Activated CD4-positive, CD25-positive, alpha-beta regulatory T cell treated with anti-CD3 and anti-CD28 coated beads, Interleukin-2, amount 50 U/mL, for 72 hours (primary cell): ENCODE measurements at regions not wholly inside any gene's neighbourhood (a gene's known extent, or its start where the extent isn't known, plus 50 kb on each side); places are given as distances from the start of the nearest gene placed in this dataset.

Source experiments
- DNase-seq: peaks from one replicate; pipeline ENCODE4 v3.0.0; 2021

DNA sequence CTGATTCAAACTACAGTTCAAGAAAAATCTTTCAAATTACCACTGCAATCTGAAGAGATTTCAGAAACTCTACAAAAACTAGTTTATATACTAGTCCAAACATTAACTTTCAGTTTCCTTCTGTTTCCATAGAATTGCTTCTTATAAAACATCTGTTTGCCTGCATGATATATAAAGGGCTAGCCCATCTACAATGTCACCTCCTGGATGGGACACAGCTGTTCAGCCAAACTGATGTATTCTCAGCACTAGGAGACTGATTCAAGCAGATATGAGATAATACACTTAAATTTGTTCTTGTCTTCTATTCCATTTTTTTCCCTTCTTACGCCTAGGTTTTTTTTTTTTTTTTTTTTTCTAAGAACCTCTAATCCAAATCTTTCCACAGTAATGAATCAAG lies 1569.7 kb upstream of the IGFBP7 start:
- DNase-seq: no peak

DNA sequence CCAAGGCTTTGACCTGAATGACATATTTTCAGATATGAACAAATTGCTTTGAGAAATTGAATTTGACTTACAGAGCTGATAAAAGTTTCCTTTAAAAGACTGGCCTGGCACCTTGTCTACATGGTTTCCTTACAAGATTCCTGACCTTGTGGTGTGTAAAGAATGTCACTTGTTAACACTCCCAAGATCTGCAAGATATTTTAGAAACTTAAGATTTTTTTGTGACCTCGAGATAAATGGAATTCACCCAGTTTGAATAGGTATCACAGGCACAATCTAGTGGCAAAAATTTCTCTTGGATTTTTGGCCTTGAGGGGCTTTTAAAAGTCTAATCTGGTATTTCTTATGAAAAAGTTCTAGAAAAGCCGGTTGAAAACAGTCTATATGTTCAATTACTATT lies 1568.9 kb upstream of the IGFBP7 start:
- no peak for DNase-seq

DNA sequence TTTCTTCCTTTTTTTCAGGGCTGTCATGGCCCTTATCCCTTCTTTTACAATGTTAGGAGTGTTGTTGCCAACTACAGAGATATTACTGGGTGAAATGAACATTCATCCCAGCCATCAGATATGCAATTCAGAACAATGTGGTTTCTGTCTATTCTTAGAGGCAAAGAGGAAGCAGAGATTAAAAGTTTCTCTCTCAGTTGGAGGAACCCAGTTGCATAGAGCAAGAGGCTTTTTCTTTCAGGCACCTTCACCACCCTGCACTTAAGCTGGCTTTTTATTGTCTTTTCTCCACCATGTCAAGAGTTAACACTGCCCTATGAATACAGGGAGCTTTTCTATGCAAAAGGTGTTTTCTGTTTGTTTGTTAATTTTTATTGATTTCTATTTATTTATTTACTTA lies 1559.6 kb upstream of the IGFBP7 start:
- DNase-seq: no peak

DNA sequence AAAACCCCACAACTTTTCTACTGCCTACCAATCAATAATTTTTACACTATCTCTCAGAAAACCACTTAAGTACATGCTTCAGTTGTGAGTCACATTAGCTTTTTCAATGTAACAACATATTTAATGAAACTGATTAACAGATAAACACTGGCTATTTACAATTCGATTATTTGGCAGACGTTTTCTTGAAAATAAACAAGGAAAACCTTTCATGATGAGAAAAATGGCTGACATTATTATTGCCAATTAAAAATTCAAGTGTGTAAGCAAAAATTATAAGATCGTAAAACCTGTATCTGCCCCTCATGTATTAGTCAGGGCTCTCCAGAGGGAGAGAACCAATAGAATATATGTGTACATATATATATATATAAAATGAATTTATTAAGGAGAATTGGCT lies 1555.5 kb upstream of the IGFBP7 start:
- no peak for DNase-seq

DNA sequence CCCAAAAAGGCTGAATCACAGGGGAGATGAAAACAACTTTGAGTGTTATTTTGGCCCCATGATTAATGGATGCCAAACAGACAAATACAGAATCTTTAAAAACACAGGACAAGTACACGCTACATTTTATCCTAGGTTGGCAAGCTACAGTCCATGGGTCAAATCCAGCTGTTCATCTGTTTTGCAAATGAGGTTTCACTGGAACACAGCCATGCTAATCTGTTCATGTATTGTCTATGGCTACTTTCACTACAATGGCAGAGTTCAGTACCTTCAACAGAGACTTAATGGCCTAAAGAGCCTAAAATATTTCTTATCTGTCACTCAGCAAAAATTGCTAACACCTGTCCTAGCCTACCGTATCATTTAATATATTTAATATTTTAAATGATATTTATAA lies 1548.5 kb upstream of the IGFBP7 start:
- no peak for DNase-seq

DNA sequence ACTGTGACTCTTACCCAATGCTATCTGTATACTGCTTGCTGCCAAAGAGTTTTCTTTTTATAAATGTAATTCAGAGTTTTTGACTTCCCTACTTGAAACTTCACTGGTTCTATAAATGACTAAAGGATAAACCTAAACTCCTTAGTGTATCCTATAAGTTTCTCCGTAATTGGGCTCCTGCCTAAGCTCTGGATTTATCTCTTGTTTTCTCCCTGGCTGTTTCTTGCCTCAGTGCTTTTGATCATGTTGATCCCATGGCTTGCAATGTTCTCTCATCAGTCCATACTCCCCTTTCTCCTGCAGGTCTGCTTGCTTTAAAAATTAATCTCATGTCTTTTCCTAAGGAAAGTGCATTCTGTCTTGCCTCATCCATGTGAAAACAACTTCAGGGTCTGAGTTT lies 1543.1 kb upstream of the IGFBP7 start:
- no peak for DNase-seq

DNA sequence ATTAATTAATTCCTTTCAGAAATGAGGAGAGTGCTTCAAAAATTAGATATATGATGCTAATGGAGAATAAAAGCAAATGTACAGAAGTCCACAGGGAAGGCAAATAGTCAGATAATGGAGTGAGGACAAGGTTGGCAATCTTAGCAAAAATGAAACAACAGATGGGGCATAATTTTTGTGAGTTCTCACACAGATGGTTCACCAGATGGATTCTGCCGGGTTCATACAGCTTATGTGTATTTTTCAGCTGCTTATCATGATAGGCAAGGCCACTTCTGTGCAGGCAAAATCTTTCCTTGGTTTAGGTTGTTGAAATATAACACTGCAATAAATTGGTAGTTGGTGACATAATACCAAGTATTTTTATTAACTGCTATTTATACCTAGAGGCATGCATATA lies 1539.0 kb upstream of the IGFBP7 start:
- no peak for DNase-seq

DNA sequence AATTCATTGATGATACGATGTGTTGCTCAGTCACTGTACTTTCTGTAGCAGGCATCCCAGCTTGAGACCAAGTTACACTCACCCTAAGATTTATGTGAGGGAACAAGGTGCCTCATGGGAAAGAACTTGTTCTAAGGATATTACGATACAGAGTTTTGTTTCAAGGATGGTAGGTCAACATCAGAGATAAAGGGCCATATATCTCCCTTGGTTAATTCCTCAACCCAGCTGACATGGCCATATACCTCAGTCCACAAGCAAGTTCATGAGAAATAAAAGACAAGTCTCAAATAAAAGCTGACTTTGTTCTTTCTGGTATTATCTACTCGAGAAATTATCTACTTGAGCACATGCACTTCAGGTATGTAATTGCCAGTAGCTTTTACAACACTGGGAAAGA lies 1535.9 kb upstream of the IGFBP7 start:
- no peak for DNase-seq

DNA sequence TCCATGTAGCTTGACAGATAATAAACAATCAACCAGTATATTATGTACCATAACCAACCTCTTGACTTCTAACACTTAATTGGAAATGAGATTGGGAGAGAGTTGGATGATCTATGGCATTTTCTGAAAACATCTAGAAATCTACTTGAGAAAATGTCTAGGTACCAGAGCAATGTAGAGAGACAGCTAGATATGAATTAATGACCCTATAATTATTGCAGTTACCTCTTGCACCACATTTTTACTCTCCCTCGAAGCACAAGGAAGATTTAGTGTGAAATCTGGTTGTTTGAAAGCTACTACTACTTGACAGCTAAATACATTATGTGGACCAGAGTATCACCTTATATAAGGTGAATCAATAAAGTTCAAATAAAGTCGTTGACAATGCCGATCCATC lies 1534.4 kb upstream of the IGFBP7 start:
- no peak for DNase-seq

DNA sequence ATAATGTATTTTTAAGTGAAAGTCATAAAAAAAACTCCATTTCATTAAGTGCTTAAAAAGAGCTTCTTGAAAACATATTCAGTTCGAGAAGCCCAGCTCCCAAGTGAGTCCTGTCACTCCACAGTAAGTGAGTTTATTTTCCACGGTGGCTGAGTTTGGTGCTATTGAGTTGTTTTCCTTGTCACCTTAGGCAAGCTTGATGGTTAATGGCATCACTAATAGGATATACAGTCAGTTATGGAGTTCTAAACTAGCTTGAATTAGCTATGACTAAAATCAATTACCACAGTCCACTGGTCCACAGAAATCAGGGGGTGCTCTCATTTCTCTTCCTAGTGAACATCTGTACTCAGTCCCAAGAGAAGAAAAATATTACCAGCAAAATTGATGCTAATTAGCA lies 1526.2 kb upstream of the IGFBP7 start:
- DNase-seq: no peak

DNA sequence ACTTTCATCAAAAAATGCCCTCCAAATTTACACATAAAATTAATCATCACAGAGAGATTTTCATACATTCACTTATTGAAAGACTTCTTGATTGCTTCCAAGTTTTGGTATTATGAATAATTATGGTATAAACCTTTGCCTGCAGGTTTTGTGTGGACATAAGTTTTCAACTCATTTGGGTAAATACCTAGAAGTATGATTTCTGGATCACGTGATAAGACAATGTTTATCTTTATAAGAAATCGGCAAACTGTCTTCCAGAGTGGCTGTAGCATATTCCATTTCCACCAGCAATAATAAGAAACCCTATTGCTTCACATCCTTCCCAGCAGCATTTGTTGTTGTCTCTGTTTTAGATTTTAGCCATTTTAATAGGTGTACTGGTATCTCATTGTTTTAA lies 1507.0 kb upstream of the IGFBP7 start:
- DNase-seq: no peak

DNA sequence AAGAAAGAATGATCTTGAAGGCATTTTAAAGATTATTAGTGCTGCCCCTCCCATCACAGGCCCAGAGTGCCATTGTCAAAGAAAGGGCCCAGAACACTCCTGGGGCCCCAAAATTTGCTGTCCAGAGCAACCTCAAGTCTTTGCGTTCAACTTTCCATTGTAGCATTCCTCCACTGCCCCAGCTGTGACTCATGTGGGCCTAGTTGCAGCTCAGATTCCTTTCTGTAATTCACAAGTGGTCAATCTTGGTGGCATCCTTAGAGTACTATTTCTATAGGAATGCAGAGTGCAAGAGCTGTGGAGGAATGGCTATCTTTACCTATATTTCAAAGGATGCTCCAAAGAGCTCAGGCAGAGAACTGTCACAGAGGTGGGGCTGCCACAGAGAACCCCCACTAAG lies 1500.8 kb upstream of the IGFBP7 start:
- no peak for DNase-seq

DNA sequence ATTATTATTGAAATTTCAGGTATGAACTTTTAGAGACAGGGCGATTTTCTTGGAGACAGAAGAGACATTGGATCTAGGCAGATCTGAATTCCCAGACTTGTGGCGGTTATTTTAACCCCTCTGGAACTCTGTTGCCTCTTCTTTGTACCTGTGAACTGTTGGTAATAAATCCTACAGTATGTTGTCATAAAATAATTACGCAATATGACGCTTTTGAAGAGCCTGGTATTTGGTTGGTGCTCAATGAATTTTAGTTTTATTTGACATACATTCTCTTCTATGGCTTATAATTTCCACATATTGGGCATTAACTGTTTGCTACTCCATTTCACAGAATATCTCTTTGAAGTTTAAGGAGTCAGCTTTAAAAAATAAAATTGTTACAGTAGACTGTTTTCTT lies 1496.1 kb upstream of the IGFBP7 start:
- no peak for DNase-seq

DNA sequence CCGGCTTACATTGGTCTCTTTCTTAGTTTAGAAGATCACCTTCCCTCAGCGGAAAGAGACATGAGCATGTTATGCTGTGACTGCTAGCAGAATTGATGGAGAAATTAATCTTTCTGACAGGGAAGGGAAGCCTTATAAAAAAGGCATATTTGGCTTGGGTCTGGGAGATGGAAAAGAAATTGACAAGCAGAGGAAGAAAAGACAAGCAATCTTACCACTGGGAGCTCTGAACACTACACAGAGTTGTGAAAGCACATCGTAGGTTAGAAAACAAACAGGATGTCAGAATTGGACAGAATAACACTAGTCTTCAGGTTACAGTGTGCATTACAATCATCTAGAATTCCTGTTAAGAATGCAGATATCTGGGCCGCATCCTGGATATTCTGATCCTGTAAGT lies 1493.8 kb upstream of the IGFBP7 start:
- no peak for DNase-seq

DNA sequence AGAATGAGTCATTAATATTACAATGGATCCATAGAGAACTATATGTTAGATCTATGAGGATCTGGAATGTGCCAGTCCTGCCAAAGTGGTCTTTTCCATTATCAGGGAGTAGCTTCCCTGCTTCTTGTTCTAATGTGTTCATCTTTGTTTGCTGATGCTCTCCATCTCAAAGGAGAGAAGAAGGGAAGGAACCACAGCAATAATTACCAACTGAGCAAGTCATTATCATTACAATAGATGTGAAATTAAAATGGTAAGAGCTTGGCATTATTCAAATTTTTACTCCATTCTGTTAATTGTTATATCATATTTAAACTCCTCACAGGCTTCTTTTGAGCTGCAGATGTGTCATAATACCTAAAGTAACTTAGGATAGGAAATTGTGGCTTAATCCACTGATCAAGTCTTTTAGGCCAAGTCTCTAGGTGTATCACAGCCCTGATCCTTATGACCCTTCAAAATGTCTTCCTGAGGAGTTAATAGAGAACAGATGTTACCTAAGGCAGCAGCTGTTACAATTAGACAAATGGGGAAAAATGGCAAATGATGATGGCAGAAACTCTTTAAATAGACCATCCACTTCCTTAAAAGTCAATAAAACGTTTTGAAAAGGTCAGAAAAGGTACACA lies 1492.7 kb upstream of the IGFBP7 start:
- no peak for DNase-seq

DNA sequence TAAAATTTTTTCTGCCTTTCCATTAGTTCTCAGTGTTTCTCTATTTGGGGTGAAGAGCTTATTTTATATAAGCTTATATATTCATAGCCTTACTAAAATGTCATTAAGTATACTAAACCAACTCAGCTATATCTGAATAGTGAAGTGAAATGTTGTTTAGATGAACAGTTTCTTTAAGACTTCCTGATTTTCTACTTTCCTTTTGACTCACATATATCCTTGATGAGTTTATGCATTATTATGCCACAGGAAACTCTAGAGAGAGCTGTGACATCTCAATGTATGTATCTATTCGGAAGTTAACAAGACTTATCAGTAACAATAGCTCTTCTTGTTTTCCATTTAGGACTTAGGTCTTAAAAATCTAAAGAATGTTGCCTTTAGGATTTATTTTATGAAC lies 1491.8 kb upstream of the IGFBP7 start:
- no peak for DNase-seq

DNA sequence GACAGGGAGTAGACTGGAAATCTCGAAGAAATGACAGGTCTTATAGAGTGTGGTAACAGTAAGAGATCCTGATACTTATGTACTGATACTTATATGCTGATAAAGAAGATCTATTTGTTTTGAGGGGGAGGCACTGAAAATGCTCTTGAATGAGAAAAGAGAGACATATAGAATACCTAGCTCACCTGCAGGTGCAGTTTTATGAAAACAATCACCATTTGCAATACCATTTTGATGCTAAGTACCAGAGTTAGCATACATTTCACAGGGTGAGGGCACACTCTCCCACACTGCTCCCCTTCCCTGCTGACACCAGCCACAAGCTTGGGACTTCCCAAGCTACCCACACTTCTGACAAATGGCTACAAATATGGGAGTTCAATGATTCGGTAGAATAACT lies 1490.1 kb upstream of the IGFBP7 start:
- DNase-seq: no peak

DNA sequence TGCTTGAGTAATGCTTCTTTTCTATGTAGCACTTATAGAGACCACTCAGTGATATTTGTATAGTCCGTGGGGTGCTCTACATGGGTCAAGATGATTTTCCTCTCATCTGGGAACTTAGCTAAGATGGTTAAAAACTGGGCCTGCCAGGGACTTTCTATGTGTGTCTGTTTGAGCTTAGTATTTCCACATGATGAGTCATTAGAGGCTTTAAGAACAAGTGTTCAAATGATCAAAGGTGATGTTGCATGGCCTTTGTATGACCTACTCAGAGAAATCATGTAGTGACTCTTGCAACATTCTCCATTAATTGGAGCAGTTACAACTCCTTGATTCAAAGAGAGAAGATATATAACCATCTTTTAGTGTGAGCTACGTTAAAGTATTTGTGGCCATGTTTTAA lies 1480.5 kb upstream of the IGFBP7 start:
- DNase-seq: no peak

DNA sequence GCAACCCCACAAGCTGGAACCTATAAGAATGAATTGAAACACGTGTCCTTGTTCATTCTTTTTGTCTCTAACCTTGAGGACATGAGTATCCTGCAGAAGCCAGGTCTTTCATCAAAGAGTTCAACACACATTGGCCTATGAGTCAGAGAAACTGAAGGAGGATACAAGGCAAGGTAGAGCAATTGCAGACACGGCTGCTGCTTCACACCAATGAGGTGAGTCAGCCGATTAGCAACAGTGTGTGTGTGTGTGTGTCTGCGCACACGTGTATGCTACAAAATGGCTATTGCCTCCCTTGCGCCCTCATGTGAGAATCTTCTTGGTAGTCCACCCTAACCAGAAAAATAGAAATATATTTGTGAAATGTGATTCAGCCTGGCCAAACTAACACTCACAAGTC lies 1477.7 kb upstream of the IGFBP7 start:
- DNase-seq: no peak

DNA sequence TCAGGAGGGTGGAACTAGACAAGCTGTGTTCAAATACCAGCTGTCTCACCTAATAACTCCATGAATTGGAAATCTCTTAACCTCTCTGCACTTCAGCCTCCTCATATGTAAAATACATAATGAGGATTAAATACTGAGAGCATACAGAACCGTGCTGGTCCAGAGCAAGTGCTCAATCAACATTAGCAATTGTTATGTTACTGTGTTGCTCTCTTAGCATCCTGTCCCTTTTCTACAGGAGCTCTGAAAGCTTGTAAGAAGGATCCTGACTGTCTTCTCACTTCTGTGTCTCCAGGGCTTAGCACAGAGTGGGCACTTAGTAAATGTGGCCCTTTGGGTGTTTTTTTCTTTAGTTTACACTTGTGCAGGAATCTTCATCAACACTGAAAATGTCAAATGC lies 1456.1 kb upstream of the IGFBP7 start:
- DNase-seq: no peak

DNA sequence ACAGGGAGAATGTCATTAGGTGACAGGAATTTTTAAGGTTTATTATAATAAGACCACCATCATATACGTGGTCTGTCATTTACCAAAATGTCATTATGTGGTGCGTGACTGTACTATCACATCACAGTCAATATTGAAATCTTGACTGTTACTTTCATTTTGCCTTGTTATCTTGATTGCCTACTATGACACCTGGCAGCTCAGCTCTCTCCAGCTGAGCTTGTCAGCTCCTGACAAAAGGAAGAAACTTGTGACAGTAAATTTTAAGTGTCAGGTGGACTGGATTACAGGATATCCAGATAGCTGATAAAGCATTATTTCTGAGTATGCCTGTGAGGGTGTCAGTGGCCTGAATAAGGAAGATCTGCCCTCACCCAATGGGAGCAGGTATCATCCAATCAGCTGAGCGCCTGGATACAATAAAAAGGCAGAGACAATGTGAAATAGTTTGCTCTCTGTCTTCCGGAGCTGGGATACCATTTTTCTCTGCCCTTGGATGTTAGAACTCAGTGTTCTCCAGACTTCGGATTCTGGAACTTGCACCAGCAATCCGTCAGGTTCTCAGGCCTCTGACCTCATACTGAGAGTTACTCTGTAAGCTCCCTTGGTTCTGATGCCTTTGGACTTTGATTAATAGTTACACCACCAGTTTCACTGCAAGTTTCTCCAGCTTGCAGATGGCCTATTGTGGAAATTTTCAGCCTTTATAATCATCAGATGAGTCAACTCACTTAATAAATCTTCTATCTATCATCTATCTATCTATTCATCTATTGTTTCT lies 1454.7 kb upstream of the IGFBP7 start:
- no peak for DNase-seq

DNA sequence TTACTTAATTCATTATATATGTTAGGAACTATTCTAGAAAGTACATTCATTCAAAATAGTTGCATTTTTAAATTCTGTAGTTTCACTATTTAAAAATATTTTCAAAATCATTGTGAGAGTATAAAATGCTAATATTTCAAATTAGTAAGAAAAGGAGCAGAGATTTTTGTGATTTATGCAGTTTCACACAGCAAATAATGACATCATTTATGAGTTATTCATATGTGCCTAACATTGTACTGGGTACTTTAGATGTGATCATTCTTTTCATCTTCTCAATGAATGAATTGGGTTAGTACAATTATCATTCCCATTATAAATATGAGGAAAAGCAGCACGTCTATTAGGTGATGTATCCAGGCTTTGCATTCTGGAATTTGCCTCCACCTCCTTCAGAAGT lies 1451.0 kb upstream of the IGFBP7 start:
- no peak for DNase-seq

DNA sequence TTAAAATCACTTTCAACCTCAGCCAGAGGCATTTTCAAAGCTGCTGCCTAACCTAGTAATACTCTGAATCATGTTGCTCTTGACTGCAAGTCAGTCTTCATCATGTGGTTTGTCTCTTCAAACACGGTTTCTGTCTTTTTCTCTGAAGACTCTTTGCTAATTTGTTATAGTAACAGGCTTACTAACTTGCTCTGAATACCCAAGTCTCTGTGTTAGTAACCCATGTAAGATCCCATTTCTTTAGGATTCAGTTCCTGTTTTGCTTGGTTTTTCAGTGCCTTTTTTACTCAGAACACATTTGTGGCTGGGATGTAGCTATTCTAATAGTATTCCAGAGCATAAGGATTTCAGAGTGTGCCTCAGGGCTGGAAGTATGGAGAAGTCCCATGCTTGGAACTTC lies 1450.6 kb upstream of the IGFBP7 start:
- no peak for DNase-seq

DNA sequence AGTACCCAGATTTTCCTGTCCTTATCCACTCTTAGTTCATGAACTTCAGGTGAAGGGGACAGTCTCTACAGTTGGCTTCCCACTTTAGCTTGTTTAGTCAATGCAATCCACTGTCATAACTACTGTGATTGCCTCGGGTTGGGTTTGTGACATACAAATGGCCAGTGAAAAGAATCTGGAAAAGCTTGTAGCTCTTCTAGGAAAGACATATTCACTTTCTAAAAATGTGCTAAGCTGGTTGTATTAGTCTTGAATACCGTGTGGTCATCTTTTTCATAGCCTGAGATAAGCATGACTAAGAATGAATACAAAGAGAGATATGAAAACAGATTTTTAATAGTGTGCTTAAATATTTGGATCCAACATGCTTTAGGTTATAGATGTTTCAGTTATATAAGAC lies 1443.5 kb upstream of the IGFBP7 start:
- no peak for DNase-seq

DNA sequence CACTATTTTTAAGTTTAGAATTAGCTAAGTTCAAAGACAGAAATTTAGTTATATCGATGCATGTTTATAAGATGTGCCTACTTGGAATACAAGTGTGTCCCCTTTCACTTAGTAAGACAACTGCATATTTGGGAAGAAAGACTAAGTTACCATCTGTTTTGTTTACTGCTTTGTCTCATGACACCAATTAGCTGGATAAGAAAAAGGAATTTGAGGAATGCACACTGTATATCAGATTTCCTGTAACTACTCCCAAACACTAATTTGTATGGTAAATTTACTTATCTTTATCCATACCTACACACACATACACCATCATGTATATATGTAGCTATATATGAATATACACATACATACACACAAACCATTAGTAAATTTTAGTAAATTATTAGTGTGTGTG lies 1442.8 kb upstream of the IGFBP7 start:
- DNase-seq: no peak
